Posterior cingulate gyrus (tissue), 11 donors: ENCODE measurements at regions not wholly inside any gene's neighbourhood (a gene's known extent, or its start where the extent isn't known, plus 50 kb on each side); places are given as distances from the start of the nearest gene placed in this dataset.

ENCODE experiments used
- DNase-seq, 10 donors: peaks; one replicate each; pipeline versions ENCODE4 v3.0.0 to v3.0.0-alpha.2; 2020 to 2021; ENCODE audit warnings: mixed read lengths in 3 of 10
- intact Hi-C: fragments of 100-400 bp; cut with DNase I; formaldehyde crosslinking; loops from one replicate; pipeline ENCODE4 v1.15.1; 2023

- intact Hi-C loops: no loop called here
- no peak for DNase-seq
Observed at GRCh38 chr1:204817341-204817740, 53.3 kb upstream of the NFASC start.

- intact Hi-C loops: no loop called here
Observed at GRCh38 chr1:204818998-204819397, 51.7 kb upstream of the NFASC start.

GRCh38 chr1:204819495-204819894 lies 51.2 kb upstream of the NFASC start:
- intact Hi-C loops: no loop called here
- no peak for DNase-seq

More at GRCh38 chr1:204818998-204819397, 51.7 kb upstream of the NFASC start:
- DNase-seq: no peak
